Hepatocyte (in vitro differentiated cells): ENCODE measurements at regions not wholly inside any gene's neighbourhood (a gene's known extent, or its start where the extent isn't known, plus 50 kb on each side); places are given as distances from the start of the nearest gene placed in this dataset.

ENCODE experiments used
- DNase-seq: peaks from one replicate; pipeline ENCODE4 v3.0.0-alpha.2; 2016; ENCODE audit warnings: low spot score
- H2AFZ ChIP-seq: fragments of 200-600 bp; sonication (generic); 2 replicates; pipeline ENCODE4 v1.6.0; 2016; ENCODE audit warnings: antibody characterized with exemption, mild to moderate bottlenecking
- H3K27ac ChIP-seq: fragments of 200-600 bp; sonication (generic); 2 replicates; pipeline ENCODE4 v1.5.1; 2016; ENCODE audit warnings: mild to moderate bottlenecking
- H3K27me3 ChIP-seq: fragments of 200-600 bp; sonication (generic); 2 replicates; pipeline ENCODE4 v1.6.1; 2016
- H3K36me3 ChIP-seq: fragments of 200-600 bp; sonication (generic); replicated peaks from 2 replicates; pipeline ENCODE4 v1.5.1; 2016; ENCODE audit warnings: low read depth; ENCODE audit not compliant: insufficient read depth
- H3K4me1 ChIP-seq: fragments of 200-600 bp; sonication (generic); 2 replicates; pipeline ENCODE4 v1.5.1; 2016; ENCODE audit warnings: mild to moderate bottlenecking, moderate library complexity; ENCODE audit not compliant: insufficient read depth
- H3K4me2 ChIP-seq: fragments of 200-600 bp; sonication (generic); 2 replicates; pipeline ENCODE4 v1.6.0; 2016
- H3K4me3 ChIP-seq: fragments of 200-600 bp; sonication (generic); 2 replicates; pipeline ENCODE4 v1.5.1; 2016; ENCODE audit warnings: mild to moderate bottlenecking
- H3K79me2 ChIP-seq: fragments of 200-600 bp; sonication (generic); 2 replicates; pipeline ENCODE4 v1.6.0; 2017; ENCODE audit warnings: mild to moderate bottlenecking
- H3K9me2 ChIP-seq: fragments of 200-600 bp; sonication (generic); replicated peaks from 2 replicates; pipeline ENCODE4 v1.6.0; 2017; ENCODE audit warnings: mild to moderate bottlenecking; ENCODE audit not compliant: insufficient read depth
- H3K9me3 ChIP-seq: fragments of 200-600 bp; sonication (generic); 2 replicates; pipeline ENCODE4 v1.5.1; 2016; ENCODE audit warnings: low read depth, mild to moderate bottlenecking
- H4K20me1 ChIP-seq: fragments of 200-600 bp; sonication (generic); 2 replicates; pipeline ENCODE4 v1.6.0; 2016; ENCODE audit warnings: mild to moderate bottlenecking; ENCODE audit not compliant: insufficient read depth, poor library complexity, severe bottlenecking
- EZH2 ChIP-seq: fragments of 200-600 bp; sonication (generic); IDR thresholded peaks from 2 replicates; pipeline ENCODE4 v1.6.1; 2016; ENCODE audit warnings: antibody characterized with exemption, mild to moderate bottlenecking, borderline replicate concordance
- EZH2phosphoT487 ChIP-seq: fragments of 200-600 bp; sonication (generic); IDR thresholded peaks from one replicate; pipeline ENCODE4 v1.6.1; 2018; ENCODE audit warnings: antibody characterized with exemption, mild to moderate bottlenecking, low read depth, moderate library complexity; ENCODE audit not compliant: unreplicated experiment, severe bottlenecking
- WGBS: methylation state at CpG from one replicate; pipeline ENCODE4 v1.1.6; 2016; ENCODE audit warnings: low lambda C conversion rate; ENCODE audit errors: missing lambda C conversion rate; 5-methylcytosine and 5-hydroxymethylcytosine counted together
- TF ChIP-seq, protein P1 (sequence below): fragments of 200-600 bp; sonication (generic); IDR thresholded peaks from 2 replicates; pipeline ENCODE4 v1.5.1; 2016; ENCODE audit warnings: antibody characterized with exemption, mild to moderate bottlenecking; ENCODE audit not compliant: poor library complexity

DNA sequence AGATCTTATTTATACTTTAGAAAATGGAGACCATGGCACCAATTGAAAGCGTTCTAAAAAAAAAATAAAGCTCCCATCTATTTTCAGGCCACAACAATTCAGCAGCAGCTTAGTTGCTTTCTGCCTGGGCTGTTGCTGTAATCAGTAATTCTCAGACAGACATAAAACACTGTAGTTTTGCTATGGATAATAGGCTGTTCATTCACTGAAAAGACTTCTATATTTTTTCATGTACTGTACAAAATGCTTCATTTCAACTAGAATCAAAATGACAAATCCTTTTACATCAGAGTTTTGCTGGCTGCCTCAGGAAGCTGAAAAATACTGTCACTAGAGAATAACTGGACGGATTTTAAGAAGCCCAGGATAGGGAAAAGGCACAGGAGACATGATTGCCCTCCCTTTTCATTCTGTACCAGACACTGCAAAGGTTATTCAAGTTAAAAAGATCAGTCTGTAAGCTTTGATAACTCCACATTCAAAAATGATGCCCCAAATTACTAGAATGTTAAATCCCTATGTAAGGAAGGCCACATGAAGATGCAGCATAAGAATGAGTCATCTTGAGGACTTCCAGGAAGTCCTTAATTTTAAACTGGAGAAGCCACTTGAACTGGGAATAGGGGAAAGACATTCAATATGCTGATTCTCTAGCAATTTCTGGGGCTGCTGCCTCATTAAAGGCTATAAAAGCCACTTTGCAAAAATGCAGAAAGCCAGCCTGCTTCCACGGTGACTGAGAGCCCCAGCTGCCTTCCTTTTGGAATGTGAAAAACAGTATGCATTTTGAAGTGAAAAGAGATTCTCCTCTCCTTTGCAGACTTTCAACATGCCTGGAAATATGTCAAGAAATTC is 403.2 kb upstream of the RASGEF1B start:
- no peak overlapping the region for H2AFZ ChIP-seq
- H3K9me2 ChIP-seq: no peaks in the 10 kb centered on the region
- H3K9me3 ChIP-seq: no peaks in the 10 kb centered on the region
- WGBS: 75% methylated on average over 3 of the region's 3 CpGs
- H3K79me2 ChIP-seq: no peaks in the 10 kb centered on the region
- H3K4me3 ChIP-seq: no peak overlapping the region
- no peaks in the 10 kb centered on the region for H4K20me1 ChIP-seq
- H3K4me1 ChIP-seq: no peaks in the 10 kb centered on the region
- H3K36me3 ChIP-seq: no peaks in the 10 kb centered on the region
- no peak for DNase-seq
- no peak overlapping the region for H3K4me2 ChIP-seq
- H3K27me3 ChIP-seq: no peaks in the 10 kb centered on the region
- no peak overlapping the region for H3K27ac ChIP-seq
- TF ChIP-seq, protein P1, sequence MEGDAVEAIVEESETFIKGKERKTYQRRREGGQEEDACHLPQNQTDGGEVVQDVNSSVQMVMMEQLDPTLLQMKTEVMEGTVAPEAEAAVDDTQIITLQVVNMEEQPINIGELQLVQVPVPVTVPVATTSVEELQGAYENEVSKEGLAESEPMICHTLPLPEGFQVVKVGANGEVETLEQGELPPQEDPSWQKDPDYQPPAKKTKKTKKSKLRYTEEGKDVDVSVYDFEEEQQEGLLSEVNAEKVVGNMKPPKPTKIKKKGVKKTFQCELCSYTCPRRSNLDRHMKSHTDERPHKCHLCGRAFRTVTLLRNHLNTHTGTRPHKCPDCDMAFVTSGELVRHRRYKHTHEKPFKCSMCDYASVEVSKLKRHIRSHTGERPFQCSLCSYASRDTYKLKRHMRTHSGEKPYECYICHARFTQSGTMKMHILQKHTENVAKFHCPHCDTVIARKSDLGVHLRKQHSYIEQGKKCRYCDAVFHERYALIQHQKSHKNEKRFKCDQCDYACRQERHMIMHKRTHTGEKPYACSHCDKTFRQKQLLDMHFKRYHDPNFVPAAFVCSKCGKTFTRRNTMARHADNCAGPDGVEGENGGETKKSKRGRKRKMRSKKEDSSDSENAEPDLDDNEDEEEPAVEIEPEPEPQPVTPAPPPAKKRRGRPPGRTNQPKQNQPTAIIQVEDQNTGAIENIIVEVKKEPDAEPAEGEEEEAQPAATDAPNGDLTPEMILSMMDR: no peak
- no peak for TF ChIP-seq EZH2phosphoT487

DNA sequence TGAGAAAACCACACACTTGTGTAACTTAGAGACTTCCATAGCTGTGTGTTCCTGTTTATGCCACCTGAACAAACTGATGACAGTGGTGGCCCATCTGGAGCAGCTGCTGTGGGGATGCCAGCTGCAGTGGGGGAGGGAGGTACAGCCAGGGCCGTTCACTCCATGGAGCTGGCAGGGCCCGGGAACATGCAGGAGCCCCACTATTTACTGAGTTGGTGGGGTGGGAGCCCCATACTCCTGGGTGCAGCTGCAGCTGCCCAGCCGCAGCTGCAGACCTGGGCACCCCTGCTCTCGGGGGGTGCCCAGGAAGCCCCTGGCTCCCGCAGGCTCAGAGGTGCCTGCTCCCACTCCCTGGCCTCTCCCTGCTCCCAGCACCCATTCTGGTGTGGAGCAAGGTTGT is 398.6 kb upstream of the RASGEF1B start:
- Histone ChIP-seq H3K9me2 (no peaks in the 10 kb centered on the region), H3K36me3 (no peaks in the 10 kb centered on the region), H2AFZ (no peak overlapping the region), H3K4me1 (no peaks in the 10 kb centered on the region), H3K4me2 (no peak overlapping the region), H3K27me3 (no peaks in the 10 kb centered on the region), H4K20me1 (no peaks in the 10 kb centered on the region), H3K79me2 (no peaks in the 10 kb centered on the region), H3K9me3 (no peaks in the 10 kb centered on the region), H3K27ac (no peak overlapping the region), H3K4me3 (no peak overlapping the region)
- TF ChIP-seq EZH2phosphoT487: no peak
- 88% methylated on average over 5 of the region's 5 CpGs for WGBS
- DNase-seq: no peak

DNA sequence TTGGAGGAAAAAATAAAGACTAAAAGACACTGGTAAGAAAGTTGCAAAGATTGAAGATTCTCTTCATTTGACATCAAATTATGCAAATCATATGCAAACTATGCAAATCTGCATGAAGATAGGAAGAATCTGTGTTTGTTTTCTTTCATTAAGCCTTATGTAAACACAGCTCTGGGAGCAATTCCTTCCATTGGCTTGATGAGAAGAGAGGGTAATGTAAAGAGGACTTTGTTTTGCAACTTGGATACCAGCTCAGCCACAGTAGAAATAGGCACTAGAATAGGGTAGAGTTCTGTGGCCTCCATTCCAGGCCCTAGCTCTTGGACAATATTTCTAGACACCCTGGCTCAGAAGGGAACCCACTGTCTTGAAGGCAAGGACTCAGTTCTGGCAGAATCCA is 388.4 kb upstream of the RASGEF1B start:
- Histone ChIP-seq H3K9me2 (no peaks in the 10 kb centered on the region), H3K4me2 (no peak overlapping the region), H3K9me3 (no peaks in the 10 kb centered on the region), H2AFZ (no peak overlapping the region), H3K79me2 (no peaks in the 10 kb centered on the region), H3K4me1 (no peaks in the 10 kb centered on the region), H3K27ac (no peak overlapping the region), H3K36me3 (no peaks in the 10 kb centered on the region), H3K27me3 (no peaks in the 10 kb centered on the region), H3K4me3 (no peak overlapping the region), H4K20me1 (no peaks in the 10 kb centered on the region)
- no peak for TF ChIP-seq EZH2phosphoT487
- DNase-seq: no peak

DNA sequence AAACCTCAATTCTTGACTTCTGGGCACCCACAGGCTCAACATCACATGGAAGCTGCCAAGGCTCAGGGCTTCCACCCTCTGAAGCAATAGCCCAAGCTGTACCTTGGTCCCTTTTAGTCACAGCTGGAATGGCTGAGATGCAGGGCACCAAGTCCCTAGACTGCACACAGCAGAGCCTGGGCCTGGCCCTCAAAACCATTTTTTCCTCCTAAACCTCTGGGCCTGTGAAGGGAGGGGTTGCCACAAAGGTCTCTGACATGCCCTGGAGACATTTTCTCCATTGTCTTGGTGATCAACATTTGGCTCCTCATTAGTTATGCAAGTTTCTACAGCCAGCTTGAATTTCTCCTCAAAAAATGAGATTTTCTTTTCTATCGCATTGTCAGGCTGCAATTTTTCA is 382.7 kb upstream of the RASGEF1B start:
- no peaks in the 10 kb centered on the region for H3K4me1 ChIP-seq
- H3K9me3 ChIP-seq: no peaks in the 10 kb centered on the region
- TF ChIP-seq EZH2phosphoT487: no peak
- TF ChIP-seq, protein P1: no peak
- no peak for TF ChIP-seq EZH2
- no peak for DNase-seq
- WGBS: 100% methylated on average over 1 of the region's 1 CpG
- no peaks in the 10 kb centered on the region for H3K9me2 ChIP-seq
- no peak overlapping the region for H3K27ac ChIP-seq
- no peak overlapping the region for H2AFZ ChIP-seq
- H4K20me1 ChIP-seq: no peaks in the 10 kb centered on the region
- H3K79me2 ChIP-seq: no peaks in the 10 kb centered on the region
- no peak overlapping the region for H3K4me2 ChIP-seq
- H3K27me3 ChIP-seq: no peaks in the 10 kb centered on the region
- H3K36me3 ChIP-seq: no peaks in the 10 kb centered on the region
- no peak overlapping the region for H3K4me3 ChIP-seq
